Activated CD8-positive, alpha-beta T cell treated with anti-CD3 and anti-CD28 coated beads for 36 hours (primary cell): ENCODE measurements at regions not wholly inside any gene's neighbourhood (a gene's known extent, or its start where the extent isn't known, plus 50 kb on each side); places are given as distances from the start of the nearest gene placed in this dataset.

Experiments
- ATAC-seq: fragments of 200-7000 bp; cut with Tn5 transposase; one replicate; pipeline ENCODE4 v1.10.0; 2021; ENCODE audit warnings: mild to moderate bottlenecking, moderate library complexity
- CTCF ChIA-PET: fragments of 350-600 bp; sonication (Branson Sonifier 250); formaldehyde crosslinking; loops from one replicate; lab custom pipeline; 2021; ENCODE audit warnings: antibody characterized with exemption; lab: Charles Lee
- POLR2A ChIA-PET: fragments of 350-600 bp; sonication (Branson Sonifier 250); formaldehyde crosslinking; loops from one replicate; lab custom pipeline; 2021; ENCODE audit warnings: antibody characterized with exemption; lab: Charles Lee
- DNase-seq: peaks from one replicate; pipeline ENCODE4 v3.0.0-alpha.2; 2020
- H3K27ac Mint-ChIP-seq: one replicate; pipeline ENCODE4 v1.8.0; 2021; ENCODE audit warnings: mild to moderate bottlenecking, mixed read lengths
- H3K27me3 Mint-ChIP-seq: one replicate; pipeline ENCODE4 v1.8.0; 2021; ENCODE audit warnings: mixed read lengths
- H3K36me3 Mint-ChIP-seq: one replicate; pipeline ENCODE4 v1.8.0; 2021; ENCODE audit warnings: low read depth, mixed read lengths
- H3K4me1 Mint-ChIP-seq: one replicate; pipeline ENCODE4 v1.8.0; 2021; ENCODE audit warnings: low read depth, mixed read lengths
- H3K4me3 Mint-ChIP-seq: one replicate; pipeline ENCODE4 v1.8.0; 2021; ENCODE audit warnings: mild to moderate bottlenecking, moderate library complexity, mixed read lengths
- H3K9me3 Mint-ChIP-seq: one replicate; pipeline ENCODE4 v1.8.0; 2021; ENCODE audit warnings: mixed read lengths
- intact Hi-C: fragments of 100-400 bp; cut with micrococcal nuclease; formaldehyde crosslinking; loops from one replicate; pipeline ENCODE4 v1.10.0; 2022
- TF ChIP-seq, protein P1 (sequence below): fragments of 200-600 bp; IDR thresholded peaks from one replicate; pipeline ENCODE4 v1.8.0; 2022; ENCODE audit warnings: antibody characterized with exemption, mild to moderate bottlenecking

DNA sequence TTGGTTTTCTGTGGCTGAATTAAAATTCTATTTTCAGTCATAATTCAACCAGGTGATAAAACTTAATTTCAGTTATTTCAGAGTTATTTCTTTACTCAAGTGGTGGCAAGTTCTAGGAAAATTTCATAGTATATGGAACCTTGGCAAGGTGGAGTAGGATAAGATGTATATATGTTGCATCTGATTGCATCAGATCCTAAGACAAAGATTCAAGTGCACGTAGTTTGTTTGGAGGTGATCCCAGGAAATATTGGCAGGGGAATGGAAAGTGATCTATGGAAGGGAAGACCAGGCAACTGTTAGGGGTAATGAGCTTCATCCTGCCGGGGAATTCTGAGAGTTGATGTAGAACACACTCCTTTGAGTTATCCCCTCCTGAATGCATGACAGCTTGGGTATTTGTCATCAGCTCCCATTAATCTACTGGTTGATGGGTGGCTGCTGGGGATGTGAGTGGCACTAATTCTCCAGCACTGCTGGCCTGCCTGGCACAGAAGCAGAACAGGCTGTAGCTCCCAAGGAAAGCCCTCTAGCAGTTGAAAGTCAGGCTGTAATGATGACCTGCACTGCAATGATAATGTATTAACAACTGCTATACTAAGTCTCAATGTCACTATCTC, 52.2 kb upstream of the TOM1L1 start:
- ChIA-PET CTCF (no interaction called here), POLR2A (no interaction called here)
- TF ChIP-seq, protein P1, sequence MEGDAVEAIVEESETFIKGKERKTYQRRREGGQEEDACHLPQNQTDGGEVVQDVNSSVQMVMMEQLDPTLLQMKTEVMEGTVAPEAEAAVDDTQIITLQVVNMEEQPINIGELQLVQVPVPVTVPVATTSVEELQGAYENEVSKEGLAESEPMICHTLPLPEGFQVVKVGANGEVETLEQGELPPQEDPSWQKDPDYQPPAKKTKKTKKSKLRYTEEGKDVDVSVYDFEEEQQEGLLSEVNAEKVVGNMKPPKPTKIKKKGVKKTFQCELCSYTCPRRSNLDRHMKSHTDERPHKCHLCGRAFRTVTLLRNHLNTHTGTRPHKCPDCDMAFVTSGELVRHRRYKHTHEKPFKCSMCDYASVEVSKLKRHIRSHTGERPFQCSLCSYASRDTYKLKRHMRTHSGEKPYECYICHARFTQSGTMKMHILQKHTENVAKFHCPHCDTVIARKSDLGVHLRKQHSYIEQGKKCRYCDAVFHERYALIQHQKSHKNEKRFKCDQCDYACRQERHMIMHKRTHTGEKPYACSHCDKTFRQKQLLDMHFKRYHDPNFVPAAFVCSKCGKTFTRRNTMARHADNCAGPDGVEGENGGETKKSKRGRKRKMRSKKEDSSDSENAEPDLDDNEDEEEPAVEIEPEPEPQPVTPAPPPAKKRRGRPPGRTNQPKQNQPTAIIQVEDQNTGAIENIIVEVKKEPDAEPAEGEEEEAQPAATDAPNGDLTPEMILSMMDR: no peak
- intact Hi-C loops: no loop called here
- Mint-ChIP-seq H3K4me1 (no peaks in the 10 kb centered on the region), H3K27me3 (peaks cover 7% of the 10 kb centered on the region), H3K27ac (no peak overlapping the region), H3K4me3 (no peak overlapping the region), H3K36me3 (no peaks in the 10 kb centered on the region), H3K9me3 (no peaks in the 10 kb centered on the region)
- ATAC-seq (no peak), DNase-seq (no peak)

DNA sequence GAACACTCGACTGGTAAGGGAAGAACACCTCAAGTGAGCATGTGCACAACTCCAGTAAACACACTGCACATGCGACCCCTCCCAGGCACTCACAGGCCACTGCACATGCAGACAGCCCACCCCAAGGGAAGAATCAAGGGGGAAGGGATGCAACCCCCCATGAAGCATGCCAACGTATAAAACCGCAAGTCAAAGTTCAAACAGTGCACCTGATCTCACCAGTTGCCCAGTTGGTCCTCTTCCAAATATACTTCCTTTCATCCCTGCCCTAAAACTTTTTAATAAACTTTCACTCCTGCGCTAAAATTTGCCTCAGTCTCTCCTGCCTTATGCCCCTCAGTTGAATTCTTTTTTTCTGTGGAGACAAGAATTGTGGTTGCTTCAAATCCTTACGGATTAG, 51.0 kb upstream of the TOM1L1 start:
- H3K27me3 Mint-ChIP-seq: peaks cover 9% of the 10 kb centered on the region
- H3K27ac Mint-ChIP-seq: no peak overlapping the region
- POLR2A ChIA-PET: no interaction called here
- no peak overlapping the region for H3K4me3 Mint-ChIP-seq
- ATAC-seq (no peak), DNase-seq (no peak)
- H3K9me3 Mint-ChIP-seq: no peaks in the 10 kb centered on the region
- no peaks in the 10 kb centered on the region for H3K4me1 Mint-ChIP-seq
- TF ChIP-seq, protein P1: no peak
- intact Hi-C loops: no loop called here
- CTCF ChIA-PET: no interaction called here
- no peaks in the 10 kb centered on the region for H3K36me3 Mint-ChIP-seq
